ENCODE measurements at regions not wholly inside any gene's neighbourhood (a gene's known extent, or its start where the extent isn't known, plus 50 kb on each side); places are given as distances from the start of the nearest gene placed in this dataset.

DNA sequence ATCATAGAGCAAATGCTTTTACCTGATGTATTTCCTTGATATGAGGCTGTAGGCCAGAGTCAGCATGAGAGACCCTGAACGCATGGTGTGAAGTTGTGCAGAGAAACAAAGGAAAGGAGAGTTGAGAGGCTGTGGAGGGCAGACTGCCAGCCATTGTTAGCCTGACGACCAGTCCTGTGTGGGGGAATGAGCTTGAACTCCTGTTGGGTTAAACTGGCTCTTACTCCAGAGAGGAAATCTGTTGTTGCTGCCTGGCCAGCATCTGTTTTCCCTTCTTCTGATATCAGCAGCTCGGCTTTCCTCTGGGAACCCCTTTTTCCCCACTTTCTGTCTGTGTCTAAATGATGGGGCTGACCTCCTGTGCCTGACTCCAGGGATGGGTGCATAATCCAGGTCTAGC is 158.2 kb upstream of the ZFP64 start:
- 72% methylated on average over 3 of the region's 3 CpGs for WGBS
- no peaks in the 10 kb centered on the region for H3K4me1 ChIP-seq
- no peak overlapping the region for H3K27ac ChIP-seq (replicated peaks in 1 of 4)
- H3K36me3 ChIP-seq = no peaks in the 10 kb centered on the region
- no peak overlapping the region for H3K4me3 ChIP-seq
- intact Hi-C loops (cut with DNase I) = no loop called here
- TF ChIP-seq, protein P1, sequence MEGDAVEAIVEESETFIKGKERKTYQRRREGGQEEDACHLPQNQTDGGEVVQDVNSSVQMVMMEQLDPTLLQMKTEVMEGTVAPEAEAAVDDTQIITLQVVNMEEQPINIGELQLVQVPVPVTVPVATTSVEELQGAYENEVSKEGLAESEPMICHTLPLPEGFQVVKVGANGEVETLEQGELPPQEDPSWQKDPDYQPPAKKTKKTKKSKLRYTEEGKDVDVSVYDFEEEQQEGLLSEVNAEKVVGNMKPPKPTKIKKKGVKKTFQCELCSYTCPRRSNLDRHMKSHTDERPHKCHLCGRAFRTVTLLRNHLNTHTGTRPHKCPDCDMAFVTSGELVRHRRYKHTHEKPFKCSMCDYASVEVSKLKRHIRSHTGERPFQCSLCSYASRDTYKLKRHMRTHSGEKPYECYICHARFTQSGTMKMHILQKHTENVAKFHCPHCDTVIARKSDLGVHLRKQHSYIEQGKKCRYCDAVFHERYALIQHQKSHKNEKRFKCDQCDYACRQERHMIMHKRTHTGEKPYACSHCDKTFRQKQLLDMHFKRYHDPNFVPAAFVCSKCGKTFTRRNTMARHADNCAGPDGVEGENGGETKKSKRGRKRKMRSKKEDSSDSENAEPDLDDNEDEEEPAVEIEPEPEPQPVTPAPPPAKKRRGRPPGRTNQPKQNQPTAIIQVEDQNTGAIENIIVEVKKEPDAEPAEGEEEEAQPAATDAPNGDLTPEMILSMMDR (IDR thresholded peaks at IDR 0.05) = no peak
- no peak for TF ChIP-seq POLR2AphosphoS5 (IDR thresholded peaks at IDR 0.05)
- TF ChIP-seq POLR2A (IDR thresholded peaks at IDR 0.05; ENCODE audit: low read depth) = no peak
- TF ChIP-seq EP300 (IDR thresholded peaks at IDR 0.05) = no peak
- H3K27me3 ChIP-seq = no peaks in the 10 kb centered on the region
- peak; percentile 79 for DNase-seq (ENCODE audit: extremely low spot score)
- no peaks in the 10 kb centered on the region for H3K9me3 ChIP-seq

DNA sequence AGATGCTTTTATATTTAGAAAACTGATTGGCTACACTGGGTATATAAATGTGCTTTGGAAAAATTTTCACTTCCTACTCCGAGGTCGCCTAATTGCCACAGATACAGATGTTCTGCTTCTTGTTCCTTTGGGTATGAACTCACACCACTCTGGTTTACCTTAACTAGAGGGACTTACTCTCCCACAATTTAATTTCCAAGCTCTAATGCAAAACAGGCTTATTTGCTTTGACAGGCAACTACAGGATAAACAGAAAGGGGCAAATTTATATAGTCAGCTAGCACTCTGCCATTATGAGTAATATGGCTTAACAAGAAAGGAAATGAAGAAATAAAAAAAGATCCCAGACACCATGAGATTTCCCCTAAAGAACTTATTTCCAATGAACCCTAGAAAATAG is 156.9 kb upstream of the ZFP64 start:
- Histone ChIP-seq H3K36me3 (no peaks in the 10 kb centered on the region), H3K4me1 (no peaks in the 10 kb centered on the region), H3K4me3 (no peak overlapping the region), H3K9me3 (no peaks in the 10 kb centered on the region), H3K27me3 (no peaks in the 10 kb centered on the region), H3K27ac (replicated peaks in 1 of 4) (no peak overlapping the region)
- DNase-seq (ENCODE audit: extremely low spot score) = no peak
- WGBS = 69% methylated on average over 2 of the region's 2 CpGs
- intact Hi-C loops (cut with DNase I) = no loop called here
- TF ChIP-seq POLR2A (IDR thresholded peaks at IDR 0.05; ENCODE audit: low read depth) = no peak
- TF ChIP-seq, protein P1 (IDR thresholded peaks at IDR 0.05) = no peak
- no peak for TF ChIP-seq EP300 (IDR thresholded peaks at IDR 0.05)
- TF ChIP-seq POLR2AphosphoS5 (IDR thresholded peaks at IDR 0.05) = no peak

DNA sequence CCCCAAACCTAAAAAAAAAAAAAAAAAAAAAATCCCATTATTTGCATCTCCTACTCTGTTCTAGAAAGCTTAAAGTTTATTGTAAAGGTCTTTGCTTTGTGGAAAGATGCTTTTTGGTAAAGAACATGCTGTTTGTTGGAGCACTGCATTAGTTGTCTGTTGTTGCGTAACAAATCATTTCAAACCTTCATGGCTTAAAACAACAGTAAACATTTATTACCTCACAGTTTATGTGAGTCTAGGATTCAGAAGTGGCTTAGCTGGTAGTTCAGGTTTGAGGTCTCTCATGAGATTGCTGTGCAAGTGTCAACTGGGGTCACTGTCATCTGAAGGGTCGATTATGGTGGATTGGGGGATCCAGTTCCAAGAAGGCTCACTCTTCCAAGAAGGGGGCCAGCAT is 155.2 kb upstream of the ZFP64 start:
- WGBS = 100% methylated on average over 2 of the region's 2 CpGs
- no peaks in the 10 kb centered on the region for H3K9me3 ChIP-seq
- no peak overlapping the region for H3K27ac ChIP-seq (replicated peaks in 1 of 4)
- H3K36me3 ChIP-seq = no peaks in the 10 kb centered on the region
- no peak overlapping the region for H3K4me3 ChIP-seq
- TF ChIP-seq POLR2AphosphoS5 (IDR thresholded peaks at IDR 0.05) (no peak), EP300 (IDR thresholded peaks at IDR 0.05) (no peak), POLR2A (IDR thresholded peaks at IDR 0.05; ENCODE audit: low read depth) (no peak)
- TF ChIP-seq, protein P1 (IDR thresholded peaks at IDR 0.05) = no peak
- H3K27me3 ChIP-seq = no peaks in the 10 kb centered on the region
- no peaks in the 10 kb centered on the region for H3K4me1 ChIP-seq
- intact Hi-C loops (cut with DNase I) = no loop called here
- DNase-seq (ENCODE audit: extremely low spot score) = no peak

DNA sequence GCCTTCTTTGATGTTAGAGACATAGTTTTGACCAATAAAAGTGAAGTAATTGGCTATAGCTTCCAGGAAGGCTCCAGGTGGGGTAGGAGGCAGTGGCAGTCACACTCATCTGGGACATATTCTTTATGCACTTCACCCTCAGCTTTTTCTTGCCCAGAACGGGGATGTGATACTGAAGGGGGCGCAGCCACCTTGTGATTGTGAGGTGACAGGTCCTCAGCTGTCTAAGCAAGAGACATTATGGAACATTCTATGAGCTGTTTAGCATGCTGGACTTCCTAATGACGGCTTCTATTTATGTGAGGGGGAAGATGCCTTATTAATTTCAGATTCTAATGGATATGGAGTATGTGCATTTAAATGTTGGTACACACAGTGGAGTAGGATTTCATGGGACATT is 151.3 kb upstream of the ZFP64 start:
- TF ChIP-seq POLR2A (IDR thresholded peaks at IDR 0.05; ENCODE audit: low read depth) (no peak), POLR2AphosphoS5 (IDR thresholded peaks at IDR 0.05) (no peak), EP300 (IDR thresholded peaks at IDR 0.05) (no peak)
- TF ChIP-seq, protein P1 (IDR thresholded peaks at IDR 0.05) = no peak
- H3K27ac ChIP-seq (replicated peaks in 1 of 4) = no peak overlapping the region
- H3K9me3 ChIP-seq = no peaks in the 10 kb centered on the region
- H3K27me3 ChIP-seq = no peaks in the 10 kb centered on the region
- no peaks in the 10 kb centered on the region for H3K4me1 ChIP-seq
- no peaks in the 10 kb centered on the region for H3K36me3 ChIP-seq
- DNase-seq (ENCODE audit: extremely low spot score) = peak; percentile 86
- intact Hi-C loops (cut with DNase I) = no loop called here
- 90% methylated on average over 3 of the region's 3 CpGs for WGBS
- no peak overlapping the region for H3K4me3 ChIP-seq

DNA sequence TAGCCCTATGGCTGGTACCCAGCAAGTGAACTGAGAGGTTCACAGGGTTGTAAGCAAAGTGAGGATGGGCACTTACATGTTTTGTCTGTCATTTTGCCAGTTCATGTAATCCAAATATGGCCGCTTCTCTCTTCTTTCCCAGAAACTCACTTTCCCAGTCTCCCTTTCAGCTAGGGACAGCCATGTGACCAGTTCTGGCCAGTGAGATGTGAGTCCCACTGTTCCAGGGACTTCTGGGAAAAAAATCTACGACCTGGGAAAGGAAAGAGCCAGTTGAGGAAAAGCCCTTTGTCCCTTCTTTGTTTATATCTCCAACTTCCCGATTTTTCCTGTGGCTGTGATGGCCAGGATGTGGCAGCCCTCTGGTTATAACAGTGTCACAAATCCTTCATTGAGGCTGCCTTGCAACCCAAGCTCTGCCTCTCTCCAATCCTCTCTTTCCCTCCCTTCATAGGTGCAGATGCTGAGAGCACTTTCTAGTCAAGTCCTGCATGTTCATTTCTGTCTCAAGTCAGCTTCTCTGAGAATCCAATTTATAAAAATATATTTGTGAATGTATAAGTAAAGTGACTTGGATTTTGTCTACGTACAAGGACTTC is 148.6 kb upstream of the ZFP64 start:
- Histone ChIP-seq H3K4me3 (no peak overlapping the region), H3K36me3 (no peaks in the 10 kb centered on the region), H3K27ac (replicated peaks in 1 of 4) (no peak overlapping the region), H3K4me1 (no peaks in the 10 kb centered on the region), H3K27me3 (no peaks in the 10 kb centered on the region), H3K9me3 (no peaks in the 10 kb centered on the region)
- WGBS = 81% methylated on average over 4 of the region's 4 CpGs
- intact Hi-C loops (cut with DNase I) = no loop called here
- TF ChIP-seq POLR2A (IDR thresholded peaks at IDR 0.05; ENCODE audit: low read depth) (no peak), POLR2AphosphoS5 (IDR thresholded peaks at IDR 0.05) (no peak), EP300 (IDR thresholded peaks at IDR 0.05) (no peak)
- TF ChIP-seq, protein P1 (IDR thresholded peaks at IDR 0.05) = no peak
- DNase-seq (ENCODE audit: extremely low spot score) = peak; percentile 79

Data from esophagus muscularis mucosa (tissue), 4 donors.